C4-2B (cell line): ENCODE measurements at regions not wholly inside any gene's neighbourhood (a gene's known extent, or its start where the extent isn't known, plus 50 kb on each side); places are given as distances from the start of the nearest gene placed in this dataset.

Experiments used
- ZFX ChIP-seq: fragments of 450-650 bp; IDR thresholded peaks from 2 replicates; pipeline ENCODE4 v1.6.1; 2017
- TF ChIP-seq, protein P1 (sequence below): fragments of 450-650 bp; conservative IDR thresholded peaks from 2 replicates; pipeline ENCODE4 v1.5.1; 2017; ENCODE audit warnings: mild to moderate bottlenecking

DNA sequence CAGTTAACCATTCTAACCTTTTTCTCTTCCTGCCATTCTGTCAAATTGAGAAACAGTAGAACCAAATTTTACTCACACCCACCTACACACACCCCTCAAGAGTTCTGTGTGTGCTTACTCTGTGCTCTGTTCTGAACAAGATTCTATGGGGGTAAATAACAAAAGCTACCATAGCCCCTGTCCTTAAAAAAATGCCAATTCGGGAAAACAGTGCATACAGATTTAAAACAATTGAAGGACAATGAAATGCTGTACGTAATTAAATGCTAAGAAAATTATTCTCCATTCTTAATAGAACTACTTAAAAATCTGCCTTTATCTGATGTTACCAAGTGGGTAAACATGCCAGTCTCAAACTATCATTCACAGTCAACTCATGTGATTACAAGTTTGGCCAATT, 1107.5 kb downstream of the TUSC7 start:
- TF ChIP-seq, protein P1, sequence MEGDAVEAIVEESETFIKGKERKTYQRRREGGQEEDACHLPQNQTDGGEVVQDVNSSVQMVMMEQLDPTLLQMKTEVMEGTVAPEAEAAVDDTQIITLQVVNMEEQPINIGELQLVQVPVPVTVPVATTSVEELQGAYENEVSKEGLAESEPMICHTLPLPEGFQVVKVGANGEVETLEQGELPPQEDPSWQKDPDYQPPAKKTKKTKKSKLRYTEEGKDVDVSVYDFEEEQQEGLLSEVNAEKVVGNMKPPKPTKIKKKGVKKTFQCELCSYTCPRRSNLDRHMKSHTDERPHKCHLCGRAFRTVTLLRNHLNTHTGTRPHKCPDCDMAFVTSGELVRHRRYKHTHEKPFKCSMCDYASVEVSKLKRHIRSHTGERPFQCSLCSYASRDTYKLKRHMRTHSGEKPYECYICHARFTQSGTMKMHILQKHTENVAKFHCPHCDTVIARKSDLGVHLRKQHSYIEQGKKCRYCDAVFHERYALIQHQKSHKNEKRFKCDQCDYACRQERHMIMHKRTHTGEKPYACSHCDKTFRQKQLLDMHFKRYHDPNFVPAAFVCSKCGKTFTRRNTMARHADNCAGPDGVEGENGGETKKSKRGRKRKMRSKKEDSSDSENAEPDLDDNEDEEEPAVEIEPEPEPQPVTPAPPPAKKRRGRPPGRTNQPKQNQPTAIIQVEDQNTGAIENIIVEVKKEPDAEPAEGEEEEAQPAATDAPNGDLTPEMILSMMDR = no peak
- no peak for TF ChIP-seq ZFX
